OCI-LY3 (cell line): ENCODE measurements at regions not wholly inside any gene's neighbourhood (a gene's known extent, or its start where the extent isn't known, plus 50 kb on each side); places are given as distances from the start of the nearest gene placed in this dataset.

ENCODE experiments used
- EZH2phosphoT487 ChIP-seq: fragments of 200-600 bp; shearing (Covaris generic); IDR thresholded peaks from 2 replicates; pipeline ENCODE4 v1.6.1; 2018; ENCODE audit warnings: antibody characterized with exemption, mixed run types, low read depth
- TF ChIP-seq, protein P1 (sequence below): fragments of 200-600, 300-600 bp; sonication (generic); IDR thresholded peaks from 2 replicates; pipeline ENCODE4 v1.5.1; 2014; ENCODE audit warnings: antibody characterized with exemption, low read length, low read depth

DNA sequence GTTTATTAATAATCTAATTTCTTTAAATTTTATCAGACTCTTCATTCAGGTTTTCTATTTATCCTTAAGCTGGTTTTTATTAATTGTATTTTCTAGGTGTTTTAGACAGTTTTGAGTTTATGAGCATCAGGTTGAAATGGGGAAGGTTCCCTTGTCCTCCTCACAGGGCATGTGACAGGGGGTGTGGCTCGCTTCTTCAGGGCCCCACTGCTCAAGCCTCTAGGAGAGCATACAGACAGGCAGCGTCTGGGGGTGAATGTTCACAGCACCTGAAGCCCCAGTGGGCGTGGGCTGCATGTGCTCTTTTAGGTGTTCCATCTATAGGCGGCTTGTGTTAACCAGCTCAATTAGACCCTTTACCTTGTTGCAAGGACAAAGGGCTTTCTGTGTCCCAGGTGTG lies 78.2 kb upstream of the RUFY1 start:
- TF ChIP-seq, protein P1, sequence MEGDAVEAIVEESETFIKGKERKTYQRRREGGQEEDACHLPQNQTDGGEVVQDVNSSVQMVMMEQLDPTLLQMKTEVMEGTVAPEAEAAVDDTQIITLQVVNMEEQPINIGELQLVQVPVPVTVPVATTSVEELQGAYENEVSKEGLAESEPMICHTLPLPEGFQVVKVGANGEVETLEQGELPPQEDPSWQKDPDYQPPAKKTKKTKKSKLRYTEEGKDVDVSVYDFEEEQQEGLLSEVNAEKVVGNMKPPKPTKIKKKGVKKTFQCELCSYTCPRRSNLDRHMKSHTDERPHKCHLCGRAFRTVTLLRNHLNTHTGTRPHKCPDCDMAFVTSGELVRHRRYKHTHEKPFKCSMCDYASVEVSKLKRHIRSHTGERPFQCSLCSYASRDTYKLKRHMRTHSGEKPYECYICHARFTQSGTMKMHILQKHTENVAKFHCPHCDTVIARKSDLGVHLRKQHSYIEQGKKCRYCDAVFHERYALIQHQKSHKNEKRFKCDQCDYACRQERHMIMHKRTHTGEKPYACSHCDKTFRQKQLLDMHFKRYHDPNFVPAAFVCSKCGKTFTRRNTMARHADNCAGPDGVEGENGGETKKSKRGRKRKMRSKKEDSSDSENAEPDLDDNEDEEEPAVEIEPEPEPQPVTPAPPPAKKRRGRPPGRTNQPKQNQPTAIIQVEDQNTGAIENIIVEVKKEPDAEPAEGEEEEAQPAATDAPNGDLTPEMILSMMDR: no peak
- TF ChIP-seq EZH2phosphoT487: no peak
